NOMO-1 treated with DMSO at 0.1 percent for 48 hours (cell line): ENCODE measurements at regions not wholly inside any gene's neighbourhood (a gene's known extent, or its start where the extent isn't known, plus 50 kb on each side); places are given as distances from the start of the nearest gene placed in this dataset.

Experiments used
- DNase-seq: peaks from one replicate; lab custom pipeline; 2025; ENCODE audit not compliant: unreplicated experiment; lab: John Stamatoyannopoulos, UW

DNA sequence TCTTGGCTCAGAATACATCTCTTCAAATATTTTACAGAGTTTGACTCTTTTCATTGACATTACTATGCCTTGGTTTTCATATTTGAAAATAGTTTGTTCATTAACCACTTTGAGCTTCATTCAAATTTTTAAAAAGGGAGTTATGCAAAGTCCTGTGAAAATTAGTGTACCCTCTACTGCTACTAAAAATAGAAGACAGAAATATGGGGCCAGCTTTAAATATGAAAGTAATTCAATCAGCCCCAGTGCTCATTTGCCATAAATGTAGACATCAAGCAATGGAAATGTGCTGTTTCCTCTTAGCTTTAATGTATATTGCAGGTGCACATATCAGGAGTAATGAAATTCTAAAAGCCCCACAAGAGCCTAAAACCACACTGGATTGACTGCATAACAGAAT lies 218.7 kb downstream of the SPATA18 start:
- DNase-seq = no peak

DNA sequence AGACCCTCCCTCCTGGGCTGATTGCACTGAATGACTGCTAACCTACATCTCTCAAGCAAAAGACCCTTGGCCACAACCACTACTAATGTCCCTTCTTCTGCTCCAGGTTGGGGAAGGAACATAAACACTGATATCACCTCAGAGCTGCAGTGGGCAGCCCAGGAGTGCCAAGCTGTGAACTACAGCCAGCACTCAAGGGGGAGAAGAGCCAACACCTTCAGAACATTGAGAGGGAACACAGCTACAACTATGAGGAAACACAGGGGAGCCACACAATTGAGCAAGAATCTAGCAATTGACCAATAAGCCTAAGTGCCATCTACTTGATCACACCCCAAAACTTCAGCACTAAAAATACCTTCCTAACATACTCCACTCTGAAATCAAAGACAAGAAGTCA lies 222.8 kb downstream of the SPATA18 start:
- no peak for DNase-seq

DNA sequence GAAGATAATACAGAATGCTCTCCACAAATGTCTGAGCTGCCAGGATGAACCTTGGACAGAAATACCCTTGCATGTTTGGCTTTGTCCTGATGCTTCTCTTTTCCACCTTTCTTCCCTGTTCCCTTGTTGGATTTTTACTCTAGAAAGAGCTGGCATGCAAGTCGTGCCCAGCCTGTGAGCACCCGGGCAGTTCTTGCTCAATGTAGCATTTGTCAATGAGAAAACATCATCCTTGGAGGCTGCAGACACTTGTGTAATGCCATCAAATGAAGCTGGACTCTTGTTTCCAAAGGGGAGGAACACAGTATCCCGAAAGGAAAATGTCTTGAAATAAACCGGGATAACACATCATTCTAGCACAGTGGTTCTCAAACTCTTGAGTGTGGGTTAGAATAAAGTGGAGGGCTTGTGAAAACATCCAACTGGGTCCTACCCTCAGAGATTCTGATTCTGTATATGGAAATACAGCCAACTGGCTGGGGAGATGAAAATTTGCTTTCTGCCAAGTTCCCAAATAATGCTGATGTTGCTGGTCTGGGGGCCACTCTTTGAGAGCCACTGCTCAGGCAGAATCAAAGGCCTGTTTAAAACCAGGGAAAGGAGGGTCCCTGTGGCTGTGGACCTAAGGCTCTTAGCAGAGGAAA lies 237.2 kb downstream of the SPATA18 start:
- DNase-seq = no peak

DNA sequence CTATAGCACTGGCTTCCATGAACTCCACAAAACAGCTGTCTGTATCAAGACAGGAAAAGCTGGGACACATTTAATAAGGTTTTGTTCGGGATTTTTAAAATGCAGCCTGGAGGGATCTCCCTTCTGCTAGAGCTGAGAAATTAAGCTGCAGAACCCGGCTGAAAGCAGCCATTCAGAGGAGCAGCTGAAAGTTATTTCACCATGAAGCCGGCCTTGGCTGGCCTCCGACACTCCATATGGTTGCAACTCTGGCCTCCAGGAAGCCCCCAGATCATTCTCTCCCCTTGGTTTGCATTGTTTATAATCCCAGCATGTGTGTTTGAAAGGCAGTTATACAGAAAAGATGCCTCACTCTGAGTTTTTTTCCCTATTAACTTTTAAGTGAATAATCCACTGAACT lies 239.4 kb downstream of the SPATA18 start:
- no peak for DNase-seq

DNA sequence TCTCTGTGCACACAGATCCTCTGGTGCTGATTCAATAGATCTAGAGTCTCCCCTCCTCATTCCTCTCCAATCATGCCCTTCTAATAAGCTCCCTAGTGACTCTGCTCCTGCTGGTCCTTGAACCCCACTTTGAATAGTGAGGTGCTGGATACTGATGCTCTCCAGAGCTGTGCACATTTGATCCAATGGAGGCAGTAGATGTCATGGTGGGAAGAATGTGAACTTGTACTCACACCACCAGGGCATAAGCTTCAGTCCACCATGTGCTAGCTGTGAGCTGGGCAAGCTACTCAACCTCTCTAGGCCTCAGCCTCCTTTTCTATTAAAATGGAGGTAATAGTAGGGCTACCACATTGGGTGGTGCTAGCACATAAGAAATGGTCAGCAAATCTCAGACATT lies 241.1 kb downstream of the SPATA18 start:
- no peak for DNase-seq

DNA sequence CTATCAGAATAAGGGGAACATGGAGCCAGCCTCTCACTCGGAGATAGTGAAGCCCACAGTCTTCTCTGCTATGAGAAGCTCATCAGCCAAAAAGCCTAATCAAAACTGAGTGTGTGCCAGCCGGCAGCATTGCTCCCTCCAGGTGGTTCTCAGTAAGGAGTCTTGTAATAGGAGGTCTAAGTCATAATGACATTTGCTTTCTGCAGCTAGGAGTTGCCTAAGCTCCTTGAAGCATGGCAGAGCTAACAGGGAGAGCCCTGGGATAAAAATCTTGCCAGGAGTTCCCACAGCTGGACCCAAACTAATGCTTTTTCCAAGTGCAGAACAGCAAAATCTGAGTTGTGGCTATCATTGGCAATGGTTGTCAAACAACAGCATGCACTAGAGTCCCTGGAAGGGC lies 245.2 kb downstream of the SPATA18 start:
- no peak for DNase-seq

DNA sequence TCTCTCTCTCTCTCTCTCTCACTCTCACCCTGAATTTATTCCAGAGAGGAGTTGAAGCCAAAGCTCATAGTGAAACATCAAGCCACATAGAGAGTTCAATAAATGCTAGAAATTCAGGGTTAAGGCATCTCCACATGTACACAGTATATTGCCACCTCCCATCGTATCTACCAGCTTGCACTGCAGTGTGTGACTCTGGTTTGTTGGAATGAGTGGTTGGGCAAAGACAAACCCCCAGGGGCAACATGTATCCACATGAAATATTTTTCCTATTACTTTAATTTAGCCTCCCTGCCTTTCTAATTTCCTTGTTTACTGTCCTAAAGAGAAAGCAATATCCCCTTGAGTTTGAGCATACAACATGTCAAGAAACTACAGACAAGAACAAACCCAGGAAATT lies 247.3 kb downstream of the SPATA18 start:
- no peak for DNase-seq

DNA sequence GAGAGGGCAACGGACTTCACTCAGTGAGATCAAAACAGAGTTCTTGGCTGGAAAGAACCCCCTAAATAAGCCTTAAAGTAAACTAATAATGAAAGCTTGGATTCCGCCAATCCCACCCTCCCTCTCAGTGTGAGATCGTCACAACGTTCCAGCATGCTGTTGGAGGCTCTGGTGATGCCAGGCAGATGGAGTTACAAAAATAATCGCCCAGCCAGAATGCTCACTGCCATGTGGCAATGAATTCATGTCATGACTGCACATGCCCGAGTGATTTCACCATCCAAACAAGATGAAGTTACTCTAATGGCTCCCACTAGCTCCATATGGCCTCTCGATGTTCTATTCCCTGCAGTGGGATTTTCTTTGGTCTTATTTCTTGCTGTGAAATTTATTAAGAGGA lies 248.0 kb downstream of the SPATA18 start:
- no peak for DNase-seq

DNA sequence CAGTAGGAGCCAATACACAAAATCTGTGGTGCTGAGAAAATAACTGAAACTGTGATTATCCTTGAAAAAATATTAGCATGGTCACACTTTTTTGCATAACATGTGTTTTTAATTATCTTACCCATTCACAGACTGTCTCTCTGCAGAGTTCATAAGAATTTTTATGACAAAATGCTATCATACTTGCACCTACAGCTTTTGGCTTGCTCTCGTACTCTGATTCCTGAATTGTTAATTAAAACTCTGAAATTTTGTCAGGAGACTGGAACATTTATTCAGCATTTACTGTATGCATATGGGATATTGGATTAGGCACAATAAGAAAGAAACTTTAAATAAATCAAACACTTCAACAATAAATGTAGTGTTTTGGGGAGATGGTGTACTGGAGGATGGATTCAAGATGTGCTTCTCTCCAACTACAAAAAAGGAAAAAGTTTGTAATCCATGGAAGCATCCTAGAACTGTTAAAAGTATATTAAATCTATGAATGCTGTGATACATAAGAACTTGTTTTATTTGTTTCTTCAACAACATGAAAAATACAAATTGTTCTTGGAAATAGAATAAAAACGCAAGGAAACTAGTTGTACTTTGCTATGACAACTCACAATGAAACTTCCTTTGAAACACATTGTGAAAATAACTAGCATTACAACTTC lies 260.5 kb downstream of the SPATA18 start:
- DNase-seq = no peak

DNA sequence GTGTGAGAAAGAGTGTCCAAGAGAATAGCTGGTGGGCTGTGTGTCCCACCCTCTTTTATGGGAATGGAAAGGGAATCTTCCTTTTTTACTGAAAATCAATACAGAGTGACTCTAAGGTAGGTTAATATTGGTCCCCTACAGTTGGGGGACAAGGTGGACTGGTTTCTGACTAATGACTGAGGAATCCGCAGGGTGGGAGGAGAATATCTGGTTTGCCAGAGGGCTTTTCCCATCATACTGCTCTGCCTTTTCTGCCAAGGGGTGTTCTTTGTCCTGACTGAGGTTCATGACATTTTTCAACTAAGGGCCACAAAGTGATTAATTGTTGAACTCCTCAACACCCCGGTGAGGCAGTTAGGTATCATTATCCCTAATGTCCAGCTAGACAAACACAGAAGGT lies 261.6 kb downstream of the SPATA18 start:
- no peak for DNase-seq

DNA sequence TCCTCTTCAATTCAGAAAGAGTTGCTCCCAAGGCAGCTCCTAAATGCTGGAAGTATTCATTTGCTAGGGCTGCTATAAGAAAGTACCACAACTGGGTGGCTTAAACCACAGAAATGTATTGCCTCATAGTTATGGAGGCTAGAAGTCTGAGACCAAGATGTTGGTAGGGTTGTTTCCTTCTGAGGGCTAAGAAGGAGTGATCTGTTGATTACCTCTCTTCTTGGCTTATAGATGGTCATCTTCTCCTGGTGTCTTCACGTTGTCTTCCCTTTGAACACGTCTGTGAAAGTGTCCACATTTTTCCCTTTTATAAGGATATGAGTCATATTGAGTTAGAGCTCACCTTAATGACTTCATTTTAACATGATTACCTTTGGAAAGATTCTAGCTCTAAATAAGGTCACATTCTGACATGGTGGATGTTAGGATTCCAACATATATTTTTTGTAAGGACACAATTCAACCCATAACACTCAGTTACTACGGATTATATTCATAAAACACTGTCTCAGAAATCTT lies 266.3 kb downstream of the SPATA18 start:
- no peak for DNase-seq

DNA sequence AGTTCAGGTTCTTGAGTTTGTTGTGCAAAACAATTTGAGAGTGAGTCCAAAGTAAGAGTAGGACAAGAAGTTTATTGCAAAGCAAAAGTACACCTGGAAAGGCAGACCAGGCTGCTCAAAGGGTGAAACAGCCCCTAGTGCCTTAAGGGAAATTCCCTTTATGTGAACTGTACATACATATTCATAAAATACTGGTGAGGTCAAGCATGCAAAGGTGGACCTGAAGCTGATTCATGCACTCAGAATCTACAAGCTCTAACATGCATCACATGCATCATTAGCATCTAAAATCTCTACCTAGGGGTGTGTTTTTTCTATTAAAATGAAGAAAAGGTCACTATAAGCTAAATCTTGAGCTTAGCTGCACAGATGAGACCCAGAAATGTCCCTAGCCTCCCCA lies 266.9 kb downstream of the SPATA18 start:
- no peak for DNase-seq

DNA sequence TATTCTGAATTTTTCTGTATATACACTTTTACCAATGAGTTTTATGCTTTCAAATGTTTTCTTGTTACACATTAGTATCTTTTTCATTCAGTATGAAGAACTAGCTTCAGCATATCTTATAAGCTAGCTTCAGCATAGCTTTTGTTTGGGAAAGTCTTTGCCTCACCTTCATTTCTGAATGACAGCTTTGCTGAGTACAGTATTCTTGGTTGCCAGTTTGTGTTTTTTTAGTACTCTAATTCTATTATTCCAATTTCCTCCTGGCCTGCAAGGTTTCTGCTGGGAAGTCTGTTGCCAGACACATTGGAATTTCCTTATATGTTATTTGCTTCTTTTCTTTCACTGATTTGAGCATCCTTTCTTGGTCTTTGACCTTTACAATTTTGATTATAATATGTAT lies 278.8 kb downstream of the SPATA18 start:
- DNase-seq = no peak

DNA sequence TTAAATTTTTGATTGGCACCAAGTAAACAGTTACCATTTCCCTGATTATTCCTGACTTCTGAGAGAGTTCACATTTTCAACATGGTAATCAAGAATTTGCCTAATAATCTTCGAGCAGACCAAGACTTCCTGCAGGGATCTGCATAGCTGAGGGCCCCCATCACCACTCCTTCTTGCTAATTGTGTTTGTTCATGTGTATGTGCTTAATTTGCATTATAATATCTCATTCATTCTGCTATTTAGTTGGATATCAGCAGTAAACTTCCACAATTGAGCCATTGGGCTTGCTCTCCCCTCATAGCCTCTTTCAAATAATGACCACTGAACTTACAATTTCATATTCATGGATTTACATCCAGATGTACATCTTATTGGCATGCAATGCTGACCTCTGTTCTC lies 292.5 kb downstream of the SPATA18 start:
- DNase-seq = no peak

DNA sequence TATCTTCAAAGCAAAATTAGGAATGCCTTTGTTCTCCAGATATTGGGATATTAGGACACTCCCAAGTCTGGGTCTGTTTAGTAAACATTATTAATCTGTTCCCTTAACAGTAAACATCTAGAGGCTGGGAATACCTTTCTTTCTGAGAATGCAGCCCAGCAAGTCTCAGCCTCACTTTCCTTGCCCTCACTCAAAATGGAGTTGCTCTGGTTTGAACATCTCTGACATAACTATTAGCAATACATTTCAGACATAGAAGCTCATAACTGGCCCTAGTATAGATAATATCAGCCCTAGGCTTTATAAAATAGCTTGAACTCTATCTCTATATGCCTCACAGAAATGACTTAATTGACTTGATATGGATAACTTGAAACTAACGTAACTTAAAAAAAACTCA lies 299.8 kb downstream of the SPATA18 start:
- no peak for DNase-seq

DNA sequence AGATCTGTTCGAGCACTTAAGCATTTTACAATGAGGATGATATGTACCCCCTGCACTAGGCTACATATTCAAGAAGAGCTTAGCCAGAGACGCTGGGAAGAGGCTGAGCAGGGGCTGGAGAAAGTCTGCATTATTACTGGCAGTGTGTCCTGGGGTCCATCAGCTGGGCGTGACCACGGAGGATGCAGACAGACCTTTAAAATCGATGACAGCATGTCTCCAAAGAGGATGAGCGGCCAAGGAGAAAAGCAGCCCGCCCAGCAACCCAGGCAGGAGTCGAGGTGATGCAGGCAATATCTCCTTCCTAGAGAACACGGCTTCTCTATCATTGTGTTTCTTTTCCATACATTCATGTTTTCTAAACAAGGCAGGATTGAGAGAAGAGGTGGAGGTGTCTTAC lies 300.7 kb downstream of the USP46 start:
- no peak for DNase-seq

DNA sequence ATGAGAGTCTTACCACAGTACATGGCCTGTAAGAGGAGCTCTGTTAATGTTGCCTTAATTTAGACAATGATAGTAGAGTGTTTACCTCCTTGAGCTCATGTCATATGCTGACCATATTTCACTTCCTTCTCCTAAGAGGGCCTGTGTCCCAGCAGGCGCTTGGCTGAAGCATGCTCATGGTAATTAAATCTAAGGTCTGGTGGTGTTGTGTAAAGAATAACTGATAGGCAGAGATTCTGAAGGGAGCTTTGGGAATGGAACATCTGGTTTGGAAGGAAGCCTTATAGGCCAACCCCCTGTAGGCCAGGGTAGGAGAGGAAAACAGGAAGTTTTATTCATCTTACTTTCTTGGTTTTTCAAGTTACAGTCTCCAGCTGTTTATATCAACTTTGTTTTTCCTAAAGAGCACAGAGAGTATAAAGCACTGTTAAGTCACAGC lies 300.2 kb downstream of the USP46 start:
- no peak for DNase-seq

DNA sequence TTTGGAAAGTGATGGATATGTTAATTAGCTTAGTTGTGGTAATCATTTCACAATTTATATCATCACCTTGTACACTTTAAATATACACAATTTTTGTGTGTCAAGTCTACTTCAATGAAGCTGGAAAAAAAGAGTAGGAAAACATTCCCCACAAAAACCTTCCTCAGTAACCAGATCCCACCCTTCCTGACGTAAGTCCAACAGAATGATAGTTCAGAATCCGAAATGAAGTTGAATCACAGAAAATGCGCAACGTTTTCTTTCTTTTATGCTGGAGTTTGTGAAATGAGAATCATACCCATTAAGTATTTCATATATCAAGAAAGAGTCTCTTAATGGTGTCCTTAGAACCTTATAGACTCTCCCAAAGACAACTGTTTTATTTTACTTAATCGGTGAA lies 292.9 kb downstream of the USP46 start:
- DNase-seq = no peak

DNA sequence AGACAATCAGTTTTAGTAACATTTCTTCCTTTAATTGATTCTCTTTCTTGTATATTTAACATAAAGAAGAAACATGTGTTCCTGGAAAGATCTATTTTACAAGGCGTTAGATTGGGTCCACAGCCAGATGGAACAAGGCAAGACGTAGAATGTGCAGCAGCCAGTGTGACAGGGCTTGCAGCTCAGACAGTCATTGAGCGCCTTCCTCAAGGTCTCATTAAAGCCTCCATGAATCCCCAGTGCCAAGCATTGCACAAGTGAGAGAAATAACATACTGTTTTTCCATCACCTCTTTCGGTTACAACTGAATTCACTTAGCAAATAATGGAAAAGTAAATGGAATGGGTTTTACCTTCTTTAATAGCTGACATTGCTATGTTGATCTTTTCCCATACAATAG lies 292.5 kb downstream of the USP46 start:
- DNase-seq = no peak

DNA sequence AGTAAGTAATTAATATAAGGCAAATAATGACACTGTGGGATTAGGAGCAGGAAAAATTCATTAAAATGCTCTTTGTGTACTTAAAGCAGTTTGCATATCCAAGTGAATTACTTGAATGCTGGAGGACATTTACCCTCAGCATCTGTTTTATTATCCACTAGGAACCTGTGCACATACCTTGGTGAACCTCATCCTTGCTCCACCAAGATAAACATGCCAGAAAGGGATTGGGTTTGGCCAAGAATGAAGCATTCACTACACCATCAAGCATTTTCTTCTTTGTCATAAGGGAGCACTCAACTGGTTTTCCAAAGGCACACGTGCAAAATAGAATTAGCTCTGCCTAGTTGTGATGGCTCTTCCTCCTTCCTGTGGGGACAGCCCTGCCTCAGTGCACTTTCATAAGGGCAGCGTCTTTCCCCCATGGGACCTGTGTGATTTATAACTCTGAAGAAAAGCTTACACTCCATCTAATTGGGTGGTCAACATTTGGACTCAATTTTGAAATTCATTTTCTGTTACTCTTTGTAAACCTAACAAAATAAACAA lies 291.7 kb downstream of the USP46 start:
- DNase-seq = no peak

DNA sequence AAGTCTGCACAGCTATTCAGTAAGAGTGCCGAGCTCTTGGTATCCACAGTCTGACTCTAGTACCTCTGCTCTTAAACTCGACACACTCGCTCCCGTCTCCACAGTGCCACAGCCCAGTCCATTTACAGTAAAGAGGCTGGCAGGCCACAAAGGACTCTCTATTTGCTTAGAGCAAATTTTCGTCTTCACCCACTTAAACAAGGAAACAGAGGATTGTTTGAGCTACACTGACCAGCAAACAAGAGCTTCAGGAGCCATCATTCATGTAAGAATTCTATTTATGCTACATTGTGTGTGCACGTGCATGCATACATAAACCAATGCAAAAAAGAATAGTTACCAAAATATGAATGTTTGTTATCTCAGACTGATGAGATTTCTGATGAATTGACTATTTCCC lies 290.2 kb downstream of the USP46 start:
- DNase-seq = no peak

DNA sequence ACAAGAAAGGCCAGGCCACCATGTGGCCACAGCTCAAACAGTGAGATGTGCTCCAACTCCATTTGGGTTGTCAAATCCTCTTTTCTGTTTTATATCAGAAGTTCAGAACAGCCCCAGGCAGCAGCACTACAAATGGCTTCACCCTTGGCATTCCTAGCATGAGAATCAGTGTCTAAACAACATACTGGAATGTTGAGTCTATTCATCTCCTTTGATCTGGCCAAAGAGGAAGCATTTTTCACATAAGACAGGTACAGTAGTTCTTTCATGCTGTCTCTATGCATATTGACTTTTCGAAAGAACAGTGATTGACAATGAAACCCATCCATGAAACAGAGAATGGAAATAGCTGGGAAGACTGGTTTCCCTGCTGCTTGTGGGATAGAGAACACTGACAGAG lies 289.5 kb downstream of the USP46 start:
- no peak for DNase-seq

DNA sequence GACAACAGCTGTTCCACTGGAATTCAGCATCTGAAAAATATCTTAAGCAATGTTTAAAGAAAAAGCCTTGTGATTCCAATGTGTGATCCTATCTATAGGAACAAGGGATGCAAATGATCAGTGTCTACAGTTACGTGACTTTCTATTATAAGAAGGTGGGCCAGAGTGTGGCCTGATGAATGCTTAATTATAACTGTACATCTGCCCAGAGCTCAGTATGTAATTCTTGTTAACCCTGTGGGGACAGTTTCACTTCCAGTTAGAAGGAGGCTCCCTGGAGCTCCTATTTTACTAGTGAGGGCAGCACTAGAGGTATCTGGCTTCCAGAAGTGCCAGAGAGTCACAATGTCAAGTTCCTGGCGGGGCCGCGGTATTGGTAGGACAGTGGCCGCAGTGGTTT lies 288.5 kb downstream of the USP46 start:
- no peak for DNase-seq
